PFSK-1 (cell line): ENCODE measurements at regions not wholly inside any gene's neighbourhood (a gene's known extent, or its start where the extent isn't known, plus 50 kb on each side); places are given as distances from the start of the nearest gene placed in this dataset.

Experiments
- POLR2AphosphoS5 ChIP-seq: IDR thresholded peaks from 2 replicates; pipeline ENCODE4 v1.6.1; 2012; ENCODE audit warnings: low read depth, mild to moderate bottlenecking, control low read depth, low read length, moderate library complexity
- SIN3A ChIP-seq: IDR thresholded peaks from 2 replicates; pipeline ENCODE4 v1.6.1; 2012; ENCODE audit warnings: mild to moderate bottlenecking, low read length, moderate library complexity, borderline replicate concordance; ENCODE audit not compliant: insufficient read depth
- TAF1 ChIP-seq: IDR thresholded peaks from 2 replicates; pipeline ENCODE4 v1.6.1; 2012; ENCODE audit warnings: low read length, control low read depth, borderline replicate concordance; ENCODE audit not compliant: insufficient read depth

DNA sequence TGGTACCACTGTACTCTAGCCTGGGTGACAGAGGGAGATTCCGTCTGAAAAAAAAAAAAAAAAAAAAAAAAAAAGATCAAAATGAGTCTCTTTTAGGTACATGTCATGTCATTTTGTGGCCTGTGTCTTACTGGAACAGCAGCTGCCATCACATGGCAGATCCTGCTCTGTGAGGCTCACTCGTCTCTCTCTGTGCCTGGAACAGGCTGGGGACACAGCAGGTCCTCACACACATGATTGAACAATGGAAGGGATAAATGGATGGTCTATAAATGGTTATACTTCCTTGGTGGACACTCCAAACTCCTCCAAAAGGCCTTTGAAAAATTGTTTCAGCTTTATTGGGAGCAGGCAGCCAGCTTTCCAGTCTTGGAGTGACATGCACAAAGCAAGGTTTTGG is 236.2 kb upstream of the COPS8 start:
- TF ChIP-seq POLR2AphosphoS5 = no peak
- TF ChIP-seq TAF1 = no peak
- no peak for TF ChIP-seq SIN3A
